AG09319 (cell line): ENCODE measurements at regions not wholly inside any gene's neighbourhood (a gene's known extent, or its start where the extent isn't known, plus 50 kb on each side); places are given as distances from the start of the nearest gene placed in this dataset.

ENCODE experiments used
- DNase-seq: peaks from one replicate; pipeline ENCODE4 v3.0.0-alpha.2; 2010; ENCODE audit warnings: low read depth; ENCODE audit errors: extremely low read depth
- TF ChIP-seq, protein P1 (sequence below): IDR thresholded peaks from 2 replicates; pipeline ENCODE4 v1.5.1; 2011; ENCODE audit warnings: low read depth, mild to moderate bottlenecking, inconsistent platforms, low read length, moderate library complexity

DNA sequence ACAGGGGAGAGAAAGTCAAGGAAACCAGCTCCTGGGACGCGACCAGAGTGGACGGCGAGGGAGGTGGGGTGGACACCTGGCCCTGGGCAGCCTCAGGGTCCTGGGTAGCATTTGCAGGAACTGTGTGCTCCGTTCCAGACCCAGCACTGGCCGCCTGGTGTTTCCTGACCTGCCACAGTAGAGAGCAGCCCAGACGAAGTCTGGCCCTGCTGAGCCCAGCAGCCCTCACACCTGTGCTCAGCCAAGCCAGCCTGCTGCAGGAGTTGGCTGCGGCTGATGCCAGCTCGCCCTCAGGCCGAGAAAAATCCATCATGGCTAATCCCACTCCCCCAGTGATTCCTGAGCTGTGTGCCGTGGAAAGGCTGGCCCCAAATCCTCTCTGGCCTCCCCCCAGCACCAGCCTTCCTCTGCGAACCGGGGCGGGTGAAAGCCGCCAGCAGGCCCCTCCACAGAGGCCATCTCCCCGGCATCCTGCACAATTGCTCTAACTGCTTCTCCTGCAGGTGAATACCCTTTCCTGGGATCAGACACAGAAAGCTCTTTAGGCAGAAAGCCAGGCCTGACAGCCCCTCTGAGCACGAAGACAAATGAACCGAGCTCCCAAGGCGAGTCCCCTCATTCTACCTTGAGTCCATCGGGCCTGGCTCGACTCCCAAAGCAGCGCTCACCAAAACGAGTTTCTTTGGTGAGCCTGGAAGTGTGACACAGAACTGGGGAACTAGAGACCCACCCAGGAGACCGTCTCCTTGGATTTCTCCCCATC lies 88.6 kb downstream of the RTL6 start:
- DNase-seq: no peak
- TF ChIP-seq, protein P1, sequence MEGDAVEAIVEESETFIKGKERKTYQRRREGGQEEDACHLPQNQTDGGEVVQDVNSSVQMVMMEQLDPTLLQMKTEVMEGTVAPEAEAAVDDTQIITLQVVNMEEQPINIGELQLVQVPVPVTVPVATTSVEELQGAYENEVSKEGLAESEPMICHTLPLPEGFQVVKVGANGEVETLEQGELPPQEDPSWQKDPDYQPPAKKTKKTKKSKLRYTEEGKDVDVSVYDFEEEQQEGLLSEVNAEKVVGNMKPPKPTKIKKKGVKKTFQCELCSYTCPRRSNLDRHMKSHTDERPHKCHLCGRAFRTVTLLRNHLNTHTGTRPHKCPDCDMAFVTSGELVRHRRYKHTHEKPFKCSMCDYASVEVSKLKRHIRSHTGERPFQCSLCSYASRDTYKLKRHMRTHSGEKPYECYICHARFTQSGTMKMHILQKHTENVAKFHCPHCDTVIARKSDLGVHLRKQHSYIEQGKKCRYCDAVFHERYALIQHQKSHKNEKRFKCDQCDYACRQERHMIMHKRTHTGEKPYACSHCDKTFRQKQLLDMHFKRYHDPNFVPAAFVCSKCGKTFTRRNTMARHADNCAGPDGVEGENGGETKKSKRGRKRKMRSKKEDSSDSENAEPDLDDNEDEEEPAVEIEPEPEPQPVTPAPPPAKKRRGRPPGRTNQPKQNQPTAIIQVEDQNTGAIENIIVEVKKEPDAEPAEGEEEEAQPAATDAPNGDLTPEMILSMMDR: no peak

DNA sequence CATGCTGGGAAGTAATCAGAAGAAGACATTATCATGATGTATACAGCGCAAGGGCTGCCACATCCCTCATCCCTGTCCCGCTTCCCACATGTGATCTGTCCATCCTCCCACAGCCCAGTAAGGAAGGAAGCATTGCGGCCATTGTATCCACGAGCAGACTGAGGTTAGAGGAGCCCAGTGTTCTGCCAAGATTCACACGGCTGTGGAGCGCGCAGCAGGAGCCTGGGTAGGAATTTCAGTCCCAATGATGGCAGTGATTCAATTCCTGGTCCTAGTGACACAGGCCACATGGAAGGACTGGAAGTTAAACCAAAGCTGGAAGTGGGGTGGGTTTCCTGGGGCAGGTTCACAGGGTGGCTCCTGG lies 89.2 kb downstream of the RTL6 start:
- DNase-seq: no peak
- TF ChIP-seq, protein P1: no peak

DNA sequence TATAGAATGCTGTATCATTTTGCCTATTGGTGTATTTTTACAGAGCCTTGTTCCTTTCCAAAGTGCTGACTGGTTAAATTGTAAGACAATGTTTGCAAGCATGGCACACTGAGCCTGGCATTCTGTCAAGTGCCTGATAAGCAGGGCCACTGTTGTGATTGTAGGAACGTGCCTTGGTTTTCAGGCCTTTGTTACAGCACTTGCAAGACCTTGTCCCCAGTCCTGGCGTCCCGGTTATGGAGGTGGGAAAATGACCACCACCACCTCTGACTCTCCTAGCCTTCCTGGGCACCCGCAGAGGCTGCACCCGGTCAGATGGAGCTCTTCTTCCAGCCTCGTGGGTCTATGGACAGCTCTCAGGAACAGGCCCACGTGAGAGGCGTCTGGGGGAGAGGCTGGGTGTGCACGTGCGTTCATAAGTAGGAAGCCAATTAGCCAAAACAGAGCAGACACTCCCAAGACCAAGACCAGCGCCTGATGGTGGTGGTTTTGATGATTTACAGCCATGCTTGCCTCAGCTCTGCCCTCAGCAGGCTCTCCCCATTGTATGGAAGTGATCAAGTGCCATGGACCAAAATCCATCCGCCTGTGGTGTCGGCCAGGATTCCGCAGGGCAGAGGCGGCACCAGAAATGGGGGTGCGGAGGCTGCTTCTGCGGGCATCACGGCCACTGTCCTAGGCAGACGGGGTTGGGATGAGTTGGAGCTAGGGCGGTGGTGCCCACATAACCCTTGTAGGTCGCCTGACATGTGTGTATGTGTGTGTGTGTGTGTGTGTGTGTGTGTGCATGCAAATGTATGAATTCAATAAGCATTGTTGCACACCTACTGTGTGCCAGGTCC lies 89.8 kb downstream of the RTL6 start:
- TF ChIP-seq, protein P1: no peak

DNA sequence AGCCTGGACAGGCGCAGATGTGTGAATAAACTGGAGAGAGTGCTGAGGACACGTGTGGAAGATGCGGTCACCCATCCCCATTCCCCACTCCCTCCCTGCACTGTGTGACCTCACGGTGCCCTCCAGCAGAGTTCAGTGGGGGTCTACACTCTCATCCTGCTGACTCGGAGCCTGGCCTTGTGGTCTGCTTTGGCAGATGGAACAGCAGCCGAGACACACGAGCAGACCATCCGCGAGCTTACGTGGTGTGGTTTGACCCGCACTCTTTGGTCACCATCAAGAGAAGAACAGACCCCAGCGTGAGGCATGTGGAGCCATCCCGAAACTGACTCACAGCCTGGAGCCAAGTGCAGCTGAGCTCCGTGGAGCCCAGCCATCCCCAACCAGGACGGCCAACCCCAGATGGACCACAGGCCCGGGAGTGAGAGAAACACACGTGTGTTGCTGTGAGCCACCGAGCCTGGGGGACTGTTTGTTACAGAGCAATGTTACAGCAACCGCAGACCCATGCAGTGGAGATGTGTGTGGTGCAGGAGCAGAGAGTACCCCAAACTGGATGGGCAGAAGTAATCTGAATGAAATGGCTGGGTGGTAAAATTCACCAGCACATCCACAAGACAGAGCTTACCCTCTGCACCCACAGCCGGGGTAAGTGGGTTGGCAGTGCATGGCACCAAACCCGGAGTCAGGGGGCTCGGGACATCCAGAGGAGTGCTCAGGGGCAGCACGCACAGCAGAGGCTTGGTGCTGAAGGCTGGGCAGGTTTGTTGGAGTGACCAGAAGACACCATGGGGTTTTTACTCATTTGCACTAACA lies 90.7 kb downstream of the RTL6 start:
- TF ChIP-seq, protein P1: no peak
- DNase-seq: no peak

More for the DNA sequence above, 89.8 kb downstream of the RTL6 start:
- no peak for DNase-seq

DNA sequence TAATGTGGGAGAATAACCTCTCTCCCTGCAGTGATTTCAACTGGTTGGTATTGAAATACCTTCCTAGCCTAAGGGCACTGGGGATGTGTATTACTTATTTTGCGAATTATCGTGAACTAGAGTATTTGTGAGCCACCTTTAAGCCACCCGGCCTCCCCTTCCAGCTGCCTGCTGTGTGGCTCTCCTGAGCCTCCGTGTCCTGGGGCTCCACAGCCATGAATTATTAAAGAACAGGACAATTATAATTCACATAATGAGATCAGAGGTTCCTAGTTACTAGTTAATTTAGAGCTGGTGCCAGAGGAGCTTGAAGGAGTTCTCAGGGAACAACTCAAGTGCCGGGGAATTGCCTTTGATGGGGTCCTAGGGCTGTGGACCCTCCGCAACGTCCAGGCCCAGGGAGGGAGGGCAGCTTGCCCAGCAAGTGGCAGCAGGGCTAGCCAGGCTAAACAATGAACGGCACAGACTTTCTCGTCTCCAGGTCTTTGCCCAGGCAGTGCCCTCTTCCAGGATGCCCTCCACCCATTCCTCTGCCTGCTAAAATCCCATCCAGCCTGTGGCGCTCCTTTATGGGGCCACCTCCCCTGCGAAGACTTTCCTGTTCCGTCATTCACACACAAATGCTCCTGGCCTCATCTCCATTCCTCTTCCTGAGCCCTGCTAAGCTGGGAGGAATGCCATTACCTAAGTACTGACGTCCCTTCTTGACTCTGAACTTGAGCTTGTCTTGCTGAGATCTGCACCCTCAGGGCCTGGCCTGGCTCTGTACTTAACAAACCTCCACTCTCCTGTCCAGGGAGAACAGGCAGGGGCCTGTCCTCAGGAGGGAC lies 91.5 kb downstream of the RTL6 start:
- DNase-seq: no peak
- TF ChIP-seq, protein P1: no peak

DNA sequence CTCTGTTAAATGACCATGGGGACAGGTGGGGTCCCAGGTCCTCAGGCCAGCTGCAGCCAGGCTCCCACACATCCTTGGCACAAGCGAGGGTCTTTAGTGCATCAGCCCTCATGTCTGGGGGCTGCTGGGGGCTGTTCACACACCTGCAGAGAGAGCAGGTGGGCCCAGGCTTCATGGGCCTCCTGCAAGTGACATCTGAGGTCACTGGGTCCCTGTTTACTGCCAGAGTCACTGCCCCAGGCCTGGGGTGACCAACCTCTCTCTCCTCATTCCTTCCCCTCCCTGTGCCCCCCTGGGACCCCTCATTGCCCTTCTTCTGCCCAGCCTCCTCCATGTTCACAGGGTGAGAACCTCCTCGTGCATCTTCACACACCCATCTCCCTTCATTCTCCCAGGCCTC lies 92.4 kb downstream of the RTL6 start:
- TF ChIP-seq, protein P1: no peak
- DNase-seq: no peak
